Gastrocnemius medialis (tissue), 4 donors: ENCODE measurements at regions not wholly inside any gene's neighbourhood (a gene's known extent, or its start where the extent isn't known, plus 50 kb on each side); places are given as distances from the start of the nearest gene placed in this dataset.

Experiments
- POLR2A ChIP-seq, 2 donors: fragments of 450-650 bp; IDR thresholded peaks; one replicate each; pipeline ENCODE4 v1.6.1; 2017; ENCODE audit warnings: antibody characterized with exemption in 2 of 2, mild to moderate bottlenecking in 2 of 2, moderate library complexity in 2 of 2
- TF ChIP-seq, protein P1 (sequence below), 5 experiments: fragments of 450-650 bp in 3 of 5; fragments of 200-600 bp in 2 of 5; sonication (generic) in 2 of 5; IDR thresholded peaks in 4 of 5; conservative IDR thresholded peaks in 1 of 5; 1 replicate in 4 of 5; 2 replicates in 1 of 5; pipeline ENCODE4 v1.5.1; 2016 to 2019; ENCODE audit warnings: antibody characterized with exemption in 5 of 5, mild to moderate bottlenecking in 3 of 5, moderate library complexity in 3 of 5

DNA sequence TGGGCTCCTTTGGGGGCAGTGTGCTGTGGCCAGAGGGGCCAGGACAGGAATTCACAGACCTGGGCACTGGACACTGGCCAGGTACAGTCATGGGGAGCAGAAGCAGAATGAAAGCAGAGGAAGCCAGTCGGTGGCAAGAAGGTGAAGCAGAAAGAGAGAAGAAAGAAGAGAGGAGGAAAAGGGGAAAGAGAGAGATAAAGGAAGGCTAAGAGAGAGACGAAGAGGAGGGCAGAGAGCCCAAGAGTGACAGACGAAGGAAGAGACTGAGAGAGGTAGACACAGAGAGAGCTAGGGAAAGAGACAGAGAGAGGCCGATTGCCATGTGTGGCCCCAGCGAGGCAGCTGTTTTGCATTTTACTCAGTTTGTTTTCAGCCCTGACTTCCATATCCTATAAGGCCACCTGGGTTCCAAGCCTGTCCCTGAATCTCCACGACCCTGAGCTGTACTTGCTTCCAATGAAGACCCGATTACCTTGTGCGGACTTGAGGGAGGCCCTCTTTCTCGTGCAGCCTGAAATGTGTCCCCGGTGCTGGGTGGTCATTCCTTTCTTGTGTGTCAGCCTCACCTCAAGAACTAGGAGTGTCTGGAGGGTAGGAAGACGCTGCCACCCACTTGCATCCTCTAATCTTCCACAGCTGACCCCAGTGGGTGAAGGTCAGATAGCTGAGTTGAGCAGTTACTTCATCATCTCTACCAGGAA, 73.9 kb downstream of the LSM3 start:
- no peak for TF ChIP-seq POLR2A (IDR thresholded peaks at IDR 0.05)
- TF ChIP-seq, protein P1, sequence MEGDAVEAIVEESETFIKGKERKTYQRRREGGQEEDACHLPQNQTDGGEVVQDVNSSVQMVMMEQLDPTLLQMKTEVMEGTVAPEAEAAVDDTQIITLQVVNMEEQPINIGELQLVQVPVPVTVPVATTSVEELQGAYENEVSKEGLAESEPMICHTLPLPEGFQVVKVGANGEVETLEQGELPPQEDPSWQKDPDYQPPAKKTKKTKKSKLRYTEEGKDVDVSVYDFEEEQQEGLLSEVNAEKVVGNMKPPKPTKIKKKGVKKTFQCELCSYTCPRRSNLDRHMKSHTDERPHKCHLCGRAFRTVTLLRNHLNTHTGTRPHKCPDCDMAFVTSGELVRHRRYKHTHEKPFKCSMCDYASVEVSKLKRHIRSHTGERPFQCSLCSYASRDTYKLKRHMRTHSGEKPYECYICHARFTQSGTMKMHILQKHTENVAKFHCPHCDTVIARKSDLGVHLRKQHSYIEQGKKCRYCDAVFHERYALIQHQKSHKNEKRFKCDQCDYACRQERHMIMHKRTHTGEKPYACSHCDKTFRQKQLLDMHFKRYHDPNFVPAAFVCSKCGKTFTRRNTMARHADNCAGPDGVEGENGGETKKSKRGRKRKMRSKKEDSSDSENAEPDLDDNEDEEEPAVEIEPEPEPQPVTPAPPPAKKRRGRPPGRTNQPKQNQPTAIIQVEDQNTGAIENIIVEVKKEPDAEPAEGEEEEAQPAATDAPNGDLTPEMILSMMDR (IDR thresholded peaks at IDR 0.05 in 4 of 5, conservative IDR thresholded peaks at IDR 0.05 in 1 of 5), result no peak
